GM23338 (cell line): ENCODE measurements at regions not wholly inside any gene's neighbourhood (a gene's known extent, or its start where the extent isn't known, plus 50 kb on each side); places are given as distances from the start of the nearest gene placed in this dataset.

Experiments used
- ATAC-seq: fragments of 200-7000 bp; cut with Tn5 transposase; 3 replicates; pipeline ENCODE4 v1.9.1; 2020
- DNase-seq: peaks from one replicate; pipeline ENCODE4 v3.0.0-alpha.2; 2015; ENCODE audit warnings: low spot score
- H2AFZ ChIP-seq: fragments of 200-600 bp; sonication (generic); 2 replicates; pipeline ENCODE4 v1.8.0; 2016; ENCODE audit warnings: antibody characterized with exemption, mild to moderate bottlenecking, moderate library complexity
- H3F3A ChIP-seq: fragments of 200-600 bp; sonication (generic); replicated peaks from 2 replicates; pipeline ENCODE4 v1.8.0; 2017; ENCODE audit warnings: antibody characterized with exemption, mixed run types, low read depth
- H3K27ac ChIP-seq: fragments of 200-600 bp; sonication (generic); 2 replicates; pipeline ENCODE4 v1.6.1; 2016; ENCODE audit warnings: low read depth
- H3K27me3 ChIP-seq: fragments of 200-600 bp; sonication (generic); 2 replicates; pipeline ENCODE4 v1.8.0; 2016; ENCODE audit warnings: mild to moderate bottlenecking, mixed run types, moderate library complexity; ENCODE audit not compliant: insufficient read depth
- H3K36me3 ChIP-seq: fragments of 200-600 bp; sonication (generic); 2 replicates; pipeline ENCODE4 v1.8.0; 2016; ENCODE audit warnings: mild to moderate bottlenecking; ENCODE audit not compliant: insufficient read depth
- H3K4me1 ChIP-seq: fragments of 200-600 bp; sonication (generic); 2 replicates; pipeline ENCODE4 v1.8.0; 2016; ENCODE audit warnings: mild to moderate bottlenecking, moderate library complexity; ENCODE audit not compliant: insufficient read depth
- H3K4me2 ChIP-seq: fragments of 200-600 bp; sonication (generic); 2 replicates; pipeline ENCODE4 v1.7.1; 2017; ENCODE audit warnings: mixed run types
- H3K4me3 ChIP-seq: fragments of 200-600 bp; sonication (generic); 2 replicates; pipeline ENCODE4 v1.6.1; 2016; ENCODE audit warnings: mixed run types
- H3K79me2 ChIP-seq: fragments of 200-600 bp; sonication (generic); replicated peaks from 2 replicates; pipeline ENCODE4 v1.8.0; 2017; ENCODE audit warnings: mild to moderate bottlenecking; ENCODE audit not compliant: insufficient read depth
- H3K9me2 ChIP-seq: fragments of 200-600 bp; sonication (generic); 2 replicates; pipeline ENCODE4 v1.8.0; 2017; ENCODE audit not compliant: insufficient read depth
- H4K20me1 ChIP-seq: fragments of 200-600 bp; sonication (generic); replicated peaks from 2 replicates; pipeline ENCODE4 v1.8.0; 2017; ENCODE audit warnings: mild to moderate bottlenecking; ENCODE audit not compliant: insufficient read depth
- H3K27ac Mint-ChIP-seq: 2 replicates; pipeline ENCODE4 v1.8.0; 2020; ENCODE audit warnings: inconsistent platforms, mild to moderate bottlenecking, moderate library complexity, mixed read lengths
- H3K27me3 Mint-ChIP-seq: 3 replicates; pipeline ENCODE4 v1.8.0; 2022; ENCODE audit warnings: low read depth, mild to moderate bottlenecking, moderate library complexity, mixed read lengths, inconsistent platforms; ENCODE audit not compliant: insufficient read depth, poor library complexity
- H3K36me3 Mint-ChIP-seq: 3 replicates; pipeline ENCODE4 v1.8.0; 2021; ENCODE audit warnings: low read depth, mild to moderate bottlenecking, inconsistent platforms, moderate library complexity, mixed read lengths
- H3K4me1 Mint-ChIP-seq: 3 replicates; pipeline ENCODE4 v1.8.0; 2020; ENCODE audit warnings: mild to moderate bottlenecking, inconsistent platforms, mixed read lengths
- H3K4me3 Mint-ChIP-seq: 3 replicates; pipeline ENCODE4 v1.8.0; 2021; ENCODE audit warnings: moderate library complexity, mild to moderate bottlenecking, inconsistent platforms, mixed read lengths
- H3K9me3 Mint-ChIP-seq: 3 replicates; pipeline ENCODE4 v1.8.0; 2020; ENCODE audit warnings: moderate library complexity, mild to moderate bottlenecking, inconsistent platforms, mixed read lengths
- CREB1 ChIP-seq: fragments of 250-450 bp; sonication (Bioruptor Pico); IDR thresholded peaks from 2 replicates; pipeline ENCODE4 v1.5.0; 2020; ENCODE audit warnings: low read depth, mild to moderate bottlenecking, moderate library complexity
- CTCF ChIP-seq, 2 experiments: fragments of 200-600 bp in 1 of 2; sonication (generic) in 1 of 2; conservative IDR thresholded peaks; 2 replicates each; pipeline versions ENCODE4 v1.5.1 to v1.6.1; 2016 to 2017; ENCODE audit warnings: antibody characterized with exemption in 2 of 2, low read depth in 2 of 2, mild to moderate bottlenecking in 2 of 2, moderate library complexity in 1 of 2
- ETS1 ChIP-seq: IDR thresholded peaks from 2 replicates; pipeline ENCODE4 v1.6.1; 2016; ENCODE audit warnings: antibody characterized with exemption
- REST ChIP-seq: IDR thresholded peaks from one replicate; pipeline ENCODE4 v1.6.1; 2018; ENCODE audit warnings: antibody characterized with exemption; ENCODE audit not compliant: unreplicated experiment
- STAT1 ChIP-seq: IDR thresholded peaks from one replicate; pipeline ENCODE4 v1.6.1; 2016; ENCODE audit warnings: antibody characterized with exemption; ENCODE audit not compliant: unreplicated experiment
- ZNF114 ChIP-seq: fragments of 250-450 bp; sonication (Bioruptor Pico); IDR thresholded peaks from 2 replicates; pipeline ENCODE4 v1.5.0; 2020; ENCODE audit warnings: mild to moderate bottlenecking, moderate library complexity
- ZNF462 ChIP-seq: fragments of 250-450 bp; sonication (Bioruptor Pico); IDR thresholded peaks from 2 replicates; pipeline ENCODE4 v1.5.0; 2020; ENCODE audit warnings: mild to moderate bottlenecking, moderate library complexity

- no peak for TF ChIP-seq REST
Measured at GRCh38 chr15:31456354-31457060, 129.9 kb downstream of the KLF13 start (continued).

- H3K27me3 ChIP-seq, result no peaks in the 10 kb centered on the region
- ATAC-seq (no peak), DNase-seq (no peak)
- H3K9me2 ChIP-seq, result no peaks in the 10 kb centered on the region
- H4K20me1 ChIP-seq, result no peaks in the 10 kb centered on the region
- no peak overlapping the region for H3K4me3 ChIP-seq
- no peaks in the 10 kb centered on the region for H3K79me2 ChIP-seq
- no peak overlapping the region for H3K4me2 ChIP-seq
- no peak overlapping the region for H2AFZ ChIP-seq
- Mint-ChIP-seq H3K4me3 (no peak overlapping the region), H3K36me3 (no peaks in the 10 kb centered on the region), H3K4me1 (no peaks in the 10 kb centered on the region; the same call in 1 of the 3 replicates), H3K27ac (no peak overlapping the region), H3K27me3 (peaks cover 3% of the 10 kb centered on the region), H3K9me3 (no peaks in the 10 kb centered on the region)
- no peaks in the 10 kb centered on the region for H3K36me3 ChIP-seq
- H3K27ac ChIP-seq, result no peak overlapping the region
- H3K4me1 ChIP-seq, result no peaks in the 10 kb centered on the region
- no peaks in the 10 kb centered on the region for H3F3A ChIP-seq
- TF ChIP-seq ZNF462 (CRISPR knock-in tag), result no peak
- TF ChIP-seq ETS1, result no peak
- TF ChIP-seq CREB1 (CRISPR knock-in tag), result no peak
- TF ChIP-seq ZNF114 (CRISPR knock-in tag), result no peak
- TF ChIP-seq CTCF (conservative IDR thresholded peaks at IDR 0.05; ENCODE audit: low read depth in 2 of 2), result no peak
- no peak for TF ChIP-seq STAT1
- no peak for TF ChIP-seq REST
Measured at GRCh38 chr15:31457161-31457560, 130.5 kb downstream of the KLF13 start.
